Adrenal gland (tissue), 5 donors: ENCODE measurements at regions not wholly inside any gene's neighbourhood (a gene's known extent, or its start where the extent isn't known, plus 50 kb on each side); places are given as distances from the start of the nearest gene placed in this dataset.

Experiments
- CTCF ChIP-seq, 6 experiments: fragments of 450-650 bp in 4 of 6; fragments of 200-600 bp in 2 of 6; sonication (generic) in 1 of 6; IDR thresholded peaks; 1 replicate in 5 of 6; 2 replicates in 1 of 6; pipeline versions ENCODE4 v1.5.1 to v1.8.0; 2016 to 2021; ENCODE audit warnings: antibody characterized with exemption in 6 of 6, mild to moderate bottlenecking in 2 of 6, moderate library complexity in 1 of 6
- POLR2A ChIP-seq, 2 donors: fragments of 450-650 bp; IDR thresholded peaks; one replicate each; pipeline ENCODE4 v1.6.1; 2017; ENCODE audit warnings: antibody characterized with exemption in 2 of 2, mild to moderate bottlenecking in 2 of 2, moderate library complexity in 1 of 2
- donor health status: DM: no; HTN: no; CAD: no.

GRCh38 chr20:23203310-23203709, 117.2 kb upstream of the CD93 start:
- no peak for TF ChIP-seq CTCF (IDR thresholded peaks at IDR 0.05)
- TF ChIP-seq POLR2A (IDR thresholded peaks at IDR 0.05): no peak
